ENCODE measurements at regions not wholly inside any gene's neighbourhood (a gene's known extent, or its start where the extent isn't known, plus 50 kb on each side); places are given as distances from the start of the nearest gene placed in this dataset.
A peak's percentile ranks its signal among the peaks of the same experiment; 100 is the strongest.

- Mint-ChIP-seq H3K36me3 (ENCODE audit: insufficient read depth, unreplicated experiment) (no peaks in the 10 kb centered on the region), H3K9me3 (ENCODE audit: unreplicated experiment) (no peaks in the 10 kb centered on the region), H3K4me1 (ENCODE audit: low read depth, unreplicated experiment) (no peaks in the 10 kb centered on the region), H3K4me3 (ENCODE audit: unreplicated experiment) (no peak overlapping the region), H3K27ac (ENCODE audit: unreplicated experiment) (no peak overlapping the region), H3K27me3 (ENCODE audit: insufficient read depth, unreplicated experiment) (peaks cover 5% of the 10 kb centered on the region)
- no peak overlapping the region for H3K4me3 ChIP-seq (ENCODE audit: low read depth, low read length)
- H3K9me3 ChIP-seq = no peaks in the 10 kb centered on the region
- intact Hi-C loops (cut with micrococcal nuclease; ENCODE audit: unreplicated experiment) = no loop called here
- ChIA-PET CTCF (no interaction called here), POLR2A (no interaction called here)
- no peak for DNase-seq
- no peaks in the 10 kb centered on the region for H3K4me1 ChIP-seq
- BruUV-seq (replicated peaks) = no TSS peak
- no peaks in the 10 kb centered on the region for H3K36me3 ChIP-seq (ENCODE audit: control insufficient read depth, insufficient read depth, low read length)
- no peaks in the 10 kb centered on the region for H3K27me3 ChIP-seq (replicated peaks; ENCODE audit: control insufficient read depth, insufficient read depth, low read length)
- no peak for TF ChIP-seq CTCF (IDR thresholded peaks at IDR 0.05; ENCODE audit: insufficient read depth in 1 of 2, low read depth in 1 of 2, low read length in 1 of 2, severe bottlenecking in 1 of 2, unreplicated experiment in 1 of 2)
These were observed 58.6 kb upstream of the GRIK3 start for GRCh38 chr1:37092937-37093336.

- Mint-ChIP-seq H3K36me3 (ENCODE audit: insufficient read depth, unreplicated experiment) (no peaks in the 10 kb centered on the region), H3K9me3 (ENCODE audit: unreplicated experiment) (no peaks in the 10 kb centered on the region), H3K4me3 (ENCODE audit: unreplicated experiment) (no peak overlapping the region), H3K27me3 (ENCODE audit: insufficient read depth, unreplicated experiment) (peaks cover 8% of the 10 kb centered on the region), H3K4me1 (ENCODE audit: low read depth, unreplicated experiment) (no peaks in the 10 kb centered on the region), H3K27ac (ENCODE audit: unreplicated experiment) (no peak overlapping the region)
- TF ChIP-seq CTCF (IDR thresholded peaks at IDR 0.05; ENCODE audit: insufficient read depth in 1 of 2, low read depth in 1 of 2, low read length in 1 of 2, severe bottlenecking in 1 of 2, unreplicated experiment in 1 of 2) = no peak
- POLR2A ChIA-PET = no interaction called here
- H3K9me3 ChIP-seq = no peaks in the 10 kb centered on the region
- no peaks in the 10 kb centered on the region for H3K27me3 ChIP-seq (replicated peaks; ENCODE audit: control insufficient read depth, insufficient read depth, low read length)
- no peaks in the 10 kb centered on the region for H3K4me1 ChIP-seq
- no peak for DNase-seq
- no peaks in the 10 kb centered on the region for H3K36me3 ChIP-seq (ENCODE audit: control insufficient read depth, insufficient read depth, low read length)
- BruUV-seq (replicated peaks) = no TSS peak
- CTCF ChIA-PET = no interaction called here
- no peak overlapping the region for H3K4me3 ChIP-seq (ENCODE audit: low read depth, low read length)
- intact Hi-C loops (cut with micrococcal nuclease; ENCODE audit: unreplicated experiment) = no loop called here
These were observed 60.0 kb upstream of the GRIK3 start for GRCh38 chr1:37094302-37094701.

GRCh38 chr1:37096523-37096922, 62.2 kb upstream of the GRIK3 start:
- Mint-ChIP-seq H3K4me1 (ENCODE audit: low read depth, unreplicated experiment) (no peaks in the 10 kb centered on the region), H3K27me3 (ENCODE audit: insufficient read depth, unreplicated experiment) (peaks cover 5% of the 10 kb centered on the region), H3K9me3 (ENCODE audit: unreplicated experiment) (no peaks in the 10 kb centered on the region), H3K27ac (ENCODE audit: unreplicated experiment) (no peak overlapping the region), H3K36me3 (ENCODE audit: insufficient read depth, unreplicated experiment) (no peaks in the 10 kb centered on the region), H3K4me3 (ENCODE audit: unreplicated experiment) (no peak overlapping the region)
- ChIA-PET POLR2A (no interaction called here), CTCF (no interaction called here)
- Histone ChIP-seq H3K36me3 (ENCODE audit: control insufficient read depth, insufficient read depth, low read length) (no peaks in the 10 kb centered on the region), H3K4me3 (ENCODE audit: low read depth, low read length) (no peak overlapping the region), H3K27me3 (replicated peaks; ENCODE audit: control insufficient read depth, insufficient read depth, low read length) (no peaks in the 10 kb centered on the region), H3K4me1 (no peaks in the 10 kb centered on the region), H3K9me3 (no peaks in the 10 kb centered on the region)
- intact Hi-C loops (cut with micrococcal nuclease; ENCODE audit: unreplicated experiment) = no loop called here
- DNase-seq = peak in 1 of 2 experiments; percentile 14
- peak in 1 of 2 experiments; percentile 22 for TF ChIP-seq CTCF (IDR thresholded peaks at IDR 0.05; ENCODE audit: insufficient read depth in 1 of 2, low read depth in 1 of 2, low read length in 1 of 2, severe bottlenecking in 1 of 2, unreplicated experiment in 1 of 2)
- BruUV-seq (replicated peaks) = no TSS peak

All from Caco-2 (cell line).